ENCODE measurements at regions not wholly inside any gene's neighbourhood (a gene's known extent, or its start where the extent isn't known, plus 50 kb on each side); places are given as distances from the start of the nearest gene placed in this dataset.

DNA sequence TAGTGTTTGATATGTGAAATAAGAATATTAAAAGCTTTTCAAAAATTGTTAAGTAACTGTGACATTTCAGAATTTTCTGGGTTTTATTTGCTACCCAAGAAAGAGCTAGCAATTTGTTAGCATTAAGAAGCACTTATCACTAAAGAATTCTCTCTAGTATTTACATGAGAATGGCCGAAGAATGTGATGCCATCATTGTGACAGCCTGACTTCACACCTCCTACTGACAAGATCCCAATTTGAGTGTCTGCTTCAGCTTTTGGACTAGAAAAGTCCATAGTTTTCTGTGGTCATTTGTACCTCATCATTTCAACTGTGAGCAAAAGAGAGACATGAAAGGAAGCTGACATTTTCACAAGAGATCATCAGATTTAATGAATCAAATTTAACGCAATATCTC lies 548.1 kb upstream of the AGTR1 start:
- TF ChIP-seq, protein P1, sequence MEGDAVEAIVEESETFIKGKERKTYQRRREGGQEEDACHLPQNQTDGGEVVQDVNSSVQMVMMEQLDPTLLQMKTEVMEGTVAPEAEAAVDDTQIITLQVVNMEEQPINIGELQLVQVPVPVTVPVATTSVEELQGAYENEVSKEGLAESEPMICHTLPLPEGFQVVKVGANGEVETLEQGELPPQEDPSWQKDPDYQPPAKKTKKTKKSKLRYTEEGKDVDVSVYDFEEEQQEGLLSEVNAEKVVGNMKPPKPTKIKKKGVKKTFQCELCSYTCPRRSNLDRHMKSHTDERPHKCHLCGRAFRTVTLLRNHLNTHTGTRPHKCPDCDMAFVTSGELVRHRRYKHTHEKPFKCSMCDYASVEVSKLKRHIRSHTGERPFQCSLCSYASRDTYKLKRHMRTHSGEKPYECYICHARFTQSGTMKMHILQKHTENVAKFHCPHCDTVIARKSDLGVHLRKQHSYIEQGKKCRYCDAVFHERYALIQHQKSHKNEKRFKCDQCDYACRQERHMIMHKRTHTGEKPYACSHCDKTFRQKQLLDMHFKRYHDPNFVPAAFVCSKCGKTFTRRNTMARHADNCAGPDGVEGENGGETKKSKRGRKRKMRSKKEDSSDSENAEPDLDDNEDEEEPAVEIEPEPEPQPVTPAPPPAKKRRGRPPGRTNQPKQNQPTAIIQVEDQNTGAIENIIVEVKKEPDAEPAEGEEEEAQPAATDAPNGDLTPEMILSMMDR (IDR thresholded peaks at IDR 0.05), result no peak
- TF ChIP-seq POLR2A (IDR thresholded peaks at IDR 0.05) (no peak), EP300 (IDR thresholded peaks at IDR 0.05) (no peak), POLR2AphosphoS5 (IDR thresholded peaks at IDR 0.05) (no peak)

All from gastroesophageal sphincter (tissue), 3 donors.